MM.1S (cell line): ENCODE measurements at regions not wholly inside any gene's neighbourhood (a gene's known extent, or its start where the extent isn't known, plus 50 kb on each side); places are given as distances from the start of the nearest gene placed in this dataset.

Experiments
- CTCF ChIP-seq: fragments of 300-600 bp; sonication (generic); IDR thresholded peaks from 2 replicates; pipeline ENCODE4 v1.5.1; 2016; ENCODE audit warnings: antibody characterized with exemption, low read length, mixed read lengths
- EZH2 ChIP-seq: fragments of 300-600 bp; sonication (generic); optimal IDR thresholded peaks from 2 replicates; pipeline ENCODE3; 2017; ENCODE audit warnings: low read depth, mild to moderate bottlenecking, antibody characterized with exemption, low read length, mixed read lengths

GRCh38 chr5:6820851-6821479, 107.7 kb downstream of the TENT4A start:
- peak; percentile 97 for TF ChIP-seq CTCF
- TF ChIP-seq EZH2, result no peak
